Rectal smooth muscle tissue (tissue), 1 donor: ENCODE measurements at regions not wholly inside any gene's neighbourhood (a gene's known extent, or its start where the extent isn't known, plus 50 kb on each side); places are given as distances from the start of the nearest gene placed in this dataset.

Experiments used
- H3K27ac ChIP-seq: one replicate; pipeline ENCODE4 v1.7.0; 2013; ENCODE audit warnings: low read depth, low read length, inconsistent platforms
- H3K27me3 ChIP-seq: one replicate; pipeline ENCODE4 v1.7.0; 2013; ENCODE audit warnings: low read length; ENCODE audit not compliant: control insufficient read depth, insufficient read depth
- H3K36me3 ChIP-seq: one replicate; pipeline ENCODE4 v1.7.0; 2013; ENCODE audit warnings: low read length; ENCODE audit not compliant: control insufficient read depth, insufficient read depth
- H3K4me1 ChIP-seq: one replicate; pipeline ENCODE4 v1.7.0; 2013; ENCODE audit warnings: low read length; ENCODE audit not compliant: control insufficient read depth, insufficient read depth
- H3K4me3 ChIP-seq: one replicate; pipeline ENCODE4 v1.7.0; 2013; ENCODE audit warnings: low read length
- H3K9ac ChIP-seq: one replicate; pipeline ENCODE4 v1.7.0; 2013; ENCODE audit warnings: low read length

DNA sequence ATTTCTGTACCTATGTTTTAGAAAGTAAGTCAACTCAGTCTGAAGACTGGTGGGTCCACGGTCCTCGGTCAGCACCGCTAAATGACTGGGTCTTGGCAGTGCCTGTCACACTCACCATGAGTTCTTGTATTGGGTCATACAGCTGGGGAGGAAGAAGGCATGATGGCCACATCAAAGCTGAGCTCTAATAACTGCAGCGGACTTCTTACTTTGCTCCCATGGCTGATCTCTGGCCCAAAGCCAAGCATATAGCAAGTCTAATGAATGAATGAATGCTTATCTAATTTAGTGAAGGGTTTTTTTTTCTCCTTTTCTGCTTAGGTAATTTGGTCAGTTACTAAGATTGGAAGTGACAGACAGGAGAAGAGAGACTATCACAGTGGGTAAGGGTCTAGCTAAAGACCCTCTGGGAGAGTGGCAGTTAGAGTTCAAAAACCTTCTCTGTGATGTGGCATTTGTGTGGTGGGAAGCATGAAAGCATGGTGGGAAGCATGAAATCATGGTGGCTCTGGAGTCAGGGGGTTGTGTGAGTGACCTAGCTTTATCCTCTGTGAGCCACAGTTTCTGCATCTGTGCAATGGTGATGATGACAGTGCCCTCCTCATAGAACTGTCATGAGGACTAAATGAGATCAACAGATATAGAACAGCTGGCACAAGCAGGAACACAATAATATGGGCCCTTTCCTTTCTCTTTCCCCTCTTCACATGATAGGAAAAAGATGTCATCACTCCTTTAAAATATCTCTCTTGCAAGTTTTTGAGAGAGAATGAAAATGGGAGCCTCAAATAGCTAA is 78.9 kb upstream of the JAK1 start:
- Histone ChIP-seq H3K4me3 (no peak overlapping the region), H3K27ac (no peak overlapping the region), H3K27me3 (no peaks in the 10 kb centered on the region), H3K36me3 (no peaks in the 10 kb centered on the region), H3K9ac (no peak overlapping the region), H3K4me1 (peaks cover 6% of the 10 kb centered on the region)

DNA sequence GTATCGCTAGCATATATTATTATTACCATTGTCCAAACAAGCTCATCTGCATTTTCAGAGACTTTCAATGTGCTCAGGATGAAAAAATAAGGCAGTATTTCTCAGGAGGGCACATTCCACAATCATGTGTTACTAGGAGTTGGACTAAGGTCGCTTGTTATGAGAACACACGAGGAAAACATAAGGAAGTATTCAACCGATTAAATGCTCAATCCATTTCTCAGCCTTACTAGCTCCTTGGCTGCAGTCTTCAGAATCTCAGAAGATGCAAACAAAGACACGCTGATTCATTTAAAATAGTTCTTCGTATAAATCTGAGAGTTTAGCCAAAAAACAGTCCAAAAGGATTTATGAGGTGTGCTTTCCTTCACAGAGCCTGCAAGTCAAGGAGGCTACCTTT is 82.0 kb upstream of the JAK1 start:
- Histone ChIP-seq H3K4me3 (no peak overlapping the region), H3K36me3 (no peaks in the 10 kb centered on the region), H3K9ac (no peak overlapping the region), H3K27ac (no peak overlapping the region), H3K4me1 (peaks cover 6% of the 10 kb centered on the region), H3K27me3 (no peaks in the 10 kb centered on the region)

GRCh38 chr1:65049941-65050713 is 83.8 kb upstream of the JAK1 start:
- H3K36me3 ChIP-seq = no peaks in the 10 kb centered on the region
- H3K4me1 ChIP-seq = peaks cover 6% of the 10 kb centered on the region
- no peaks in the 10 kb centered on the region for H3K27me3 ChIP-seq
- H3K4me3 ChIP-seq = no peak overlapping the region
- no peak overlapping the region for H3K27ac ChIP-seq
- H3K9ac ChIP-seq = no peak overlapping the region

DNA sequence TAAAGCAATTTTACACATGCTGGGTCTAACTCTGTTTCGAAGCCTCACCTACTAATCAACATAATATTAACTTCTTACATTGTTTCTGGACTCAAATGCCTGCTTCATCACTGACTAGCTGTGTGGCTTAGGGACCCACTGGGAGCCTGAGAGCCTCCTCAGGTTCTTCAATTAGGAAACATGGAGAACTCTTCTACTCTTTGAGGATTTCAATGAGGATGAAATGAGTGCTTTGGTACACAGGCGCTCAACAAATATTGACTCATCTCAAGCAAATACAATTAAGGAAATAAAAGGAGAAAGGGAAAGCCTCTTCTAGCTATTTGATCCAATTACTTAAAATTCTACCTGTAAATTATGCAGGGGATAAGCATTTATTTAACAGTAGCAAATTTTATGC is 84.4 kb upstream of the JAK1 start:
- H3K36me3 ChIP-seq = no peaks in the 10 kb centered on the region
- H3K4me1 ChIP-seq = peaks cover 6% of the 10 kb centered on the region
- H3K27me3 ChIP-seq = no peaks in the 10 kb centered on the region
- no peak overlapping the region for H3K4me3 ChIP-seq
- H3K9ac ChIP-seq = no peak overlapping the region
- H3K27ac ChIP-seq = no peak overlapping the region

DNA sequence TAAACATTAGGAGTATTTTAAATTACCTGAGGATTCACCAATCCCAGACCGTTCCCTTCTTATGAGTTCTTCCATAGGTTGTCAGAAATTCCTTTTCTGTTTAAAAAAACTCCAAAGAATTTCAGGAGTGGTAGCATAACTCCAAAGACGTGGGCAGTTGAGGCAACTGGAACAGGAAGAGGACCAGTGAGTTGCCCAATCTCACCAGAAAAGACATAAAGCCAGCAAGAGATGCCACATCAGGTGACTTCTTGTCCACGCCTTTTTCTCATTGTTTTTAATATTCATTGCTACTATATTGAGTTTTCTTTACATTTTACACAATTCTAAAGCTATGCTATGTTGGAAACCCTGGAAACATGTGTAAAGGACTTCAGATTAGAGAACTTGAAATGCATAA is 88.1 kb upstream of the JAK1 start:
- Histone ChIP-seq H3K4me1 (no peaks in the 10 kb centered on the region), H3K36me3 (peaks cover 8% of the 10 kb centered on the region), H3K27ac (no peak overlapping the region)

DNA sequence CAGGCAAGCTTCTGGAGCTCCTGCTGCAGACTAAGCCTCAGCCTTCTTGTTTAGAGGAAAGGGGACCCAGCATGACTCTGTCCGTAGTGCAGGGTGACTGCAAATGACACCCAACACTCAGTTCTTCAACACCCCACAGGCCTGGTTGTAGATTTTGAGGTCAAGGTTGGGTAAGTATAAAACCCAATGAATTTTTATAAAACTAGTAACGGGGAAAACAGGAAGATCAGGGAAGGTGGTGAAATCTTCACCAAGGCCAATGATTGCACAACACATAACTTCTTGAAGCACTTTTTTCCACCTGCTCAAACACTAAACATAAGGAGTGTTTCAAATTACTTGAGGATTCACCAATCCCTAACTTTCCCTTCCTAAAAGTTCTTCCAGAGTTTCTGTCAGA is 89.4 kb upstream of the JAK1 start:
- Histone ChIP-seq H3K9ac (no peak overlapping the region), H3K27me3 (no peaks in the 10 kb centered on the region), H3K36me3 (peaks cover 8% of the 10 kb centered on the region), H3K4me1 (peaks cover 3% of the 10 kb centered on the region), H3K27ac (no peak overlapping the region), H3K4me3 (no peak overlapping the region)

More for the DNA sequence above, 88.1 kb upstream of the JAK1 start:
- Histone ChIP-seq H3K9ac (no peak overlapping the region), H3K27me3 (no peaks in the 10 kb centered on the region), H3K4me3 (no peak overlapping the region)

- Histone ChIP-seq H3K4me1 (peaks cover 3% of the 10 kb centered on the region), H3K4me3 (no peak overlapping the region), H3K9ac (no peak overlapping the region), H3K36me3 (peaks cover 8% of the 10 kb centered on the region), H3K27me3 (no peaks in the 10 kb centered on the region), H3K27ac (no peak overlapping the region)
Measured at GRCh38 chr1:65056234-65056633, 89.9 kb upstream of the JAK1 start.

- no peak overlapping the region for H3K4me3 ChIP-seq
- H3K9ac ChIP-seq = no peak overlapping the region
- H3K27me3 ChIP-seq = no peaks in the 10 kb centered on the region
- peaks cover 3% of the 10 kb centered on the region for H3K4me1 ChIP-seq
- peaks cover 8% of the 10 kb centered on the region for H3K36me3 ChIP-seq
- H3K27ac ChIP-seq = no peak overlapping the region
Measured at GRCh38 chr1:65056866-65057265, 90.5 kb upstream of the JAK1 start.

GRCh38 chr1:65059930-65060538 is 88.0 kb upstream of the AK4 start:
- Histone ChIP-seq H3K27me3 (no peaks in the 10 kb centered on the region), H3K4me1 (peaks cover 3% of the 10 kb centered on the region), H3K9ac (no peak overlapping the region), H3K36me3 (peaks cover 8% of the 10 kb centered on the region), H3K4me3 (no peak overlapping the region), H3K27ac (peak overlapping the region; percentile 14)

DNA sequence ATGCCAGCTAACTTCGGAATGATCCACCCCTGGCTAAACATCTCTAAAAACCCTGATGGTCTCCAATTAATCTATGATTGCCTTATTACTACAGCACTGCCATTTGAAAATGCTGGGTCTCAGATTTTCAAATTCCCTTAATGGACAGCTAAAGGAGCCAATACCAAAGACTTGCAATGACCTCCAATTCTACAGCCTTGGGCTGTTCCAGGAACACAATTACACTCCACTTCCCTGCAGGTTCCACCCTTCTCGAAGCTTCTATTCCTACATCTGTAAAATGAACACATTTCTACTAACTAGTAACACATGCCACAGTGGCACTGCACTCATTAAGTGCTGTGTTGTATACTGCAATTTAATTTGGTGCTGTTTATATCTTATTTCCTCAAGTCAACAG is 85.7 kb upstream of the AK4 start:
- Histone ChIP-seq H3K4me1 (peaks cover 3% of the 10 kb centered on the region), H3K27ac (no peak overlapping the region), H3K9ac (no peak overlapping the region), H3K36me3 (peaks cover 6% of the 10 kb centered on the region), H3K27me3 (no peaks in the 10 kb centered on the region), H3K4me3 (no peak overlapping the region)

- Histone ChIP-seq H3K36me3 (peaks cover 6% of the 10 kb centered on the region), H3K9ac (no peak overlapping the region), H3K27me3 (no peaks in the 10 kb centered on the region), H3K4me1 (peaks cover 3% of the 10 kb centered on the region), H3K27ac (no peak overlapping the region), H3K4me3 (no peak overlapping the region)
Measured at GRCh38 chr1:65063025-65063424, 85.0 kb upstream of the AK4 start.

DNA sequence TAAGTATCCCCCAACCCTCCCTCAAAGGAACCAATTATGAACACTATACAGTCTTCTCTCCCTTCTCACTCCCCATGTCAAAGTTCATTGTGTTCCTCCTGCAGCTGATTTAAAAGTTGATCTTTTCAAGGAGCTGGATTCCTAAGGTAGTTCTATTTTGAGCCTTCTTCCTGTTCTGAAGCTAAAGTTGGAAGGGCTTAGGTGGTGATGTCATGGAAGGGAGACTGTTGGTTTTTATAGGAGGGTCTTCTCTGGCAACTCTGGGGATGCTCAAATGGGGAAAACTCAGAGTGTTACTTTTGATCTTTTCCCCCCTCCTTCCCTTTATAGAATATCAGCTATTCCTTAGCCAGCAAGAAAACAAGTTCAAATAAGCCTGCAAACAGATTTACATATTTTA is 83.0 kb upstream of the AK4 start:
- no peak overlapping the region for H3K27ac ChIP-seq
- no peaks in the 10 kb centered on the region for H3K27me3 ChIP-seq
- no peak overlapping the region for H3K9ac ChIP-seq
- H3K4me1 ChIP-seq = peaks cover 3% of the 10 kb centered on the region
- no peak overlapping the region for H3K4me3 ChIP-seq
- no peaks in the 10 kb centered on the region for H3K36me3 ChIP-seq
